ENCODE measurements at regions not wholly inside any gene's neighbourhood (a gene's known extent, or its start where the extent isn't known, plus 50 kb on each side); places are given as distances from the start of the nearest gene placed in this dataset.

- DNase-seq, result no peak
- no peak for ATAC-seq
- TF ChIP-seq CTCF (IDR thresholded peaks at IDR 0.05), result no peak
- Histone ChIP-seq H3K27me3 (ENCODE audit: insufficient read depth in 3 of 3, low read length in 2 of 3) (peaks cover 0 to 11% (median 0%) of the 10 kb centered on the region in 3 donors), H3K27ac (no peak overlapping the region), H3K36me3 (ENCODE audit: insufficient read depth in 1 of 2, low read depth in 1 of 2) (no peaks in the 10 kb centered on the region), H3K4me1 (no peaks in the 10 kb centered on the region), H3K9me3 (no peaks in the 10 kb centered on the region), H3K4me3 (no peak overlapping the region)
- WGBS, 3 donors, result 54 to 59% (median 58%) methylated on average over 9 of the region's 9 CpGs
- intact Hi-C loops (cut with DNase I), result no loop called here
Observed at GRCh38 chr2:23306401-23306800, 78.6 kb upstream of the KLHL29 start.

GRCh38 chr2:23311186-23311585, 73.8 kb upstream of the KLHL29 start:
- Histone ChIP-seq H3K36me3 (ENCODE audit: insufficient read depth in 1 of 2, low read depth in 1 of 2) (no peaks in the 10 kb centered on the region), H3K27me3 (ENCODE audit: insufficient read depth in 3 of 3, low read length in 2 of 3) (no peaks in the 10 kb centered on the region), H3K9me3 (no peaks in the 10 kb centered on the region), H3K4me1 (no peaks in the 10 kb centered on the region), H3K4me3 (no peak overlapping the region), H3K27ac (no peak overlapping the region)
- no peak for DNase-seq
- TF ChIP-seq CTCF (IDR thresholded peaks at IDR 0.05), result no peak
- WGBS, 3 donors, result 68 to 77% (median 72%) methylated on average over 1 of the region's 1 CpG
- intact Hi-C loops (cut with DNase I), result no loop called here
- no peak for ATAC-seq

- Histone ChIP-seq H3K9me3 (no peaks in the 10 kb centered on the region), H3K4me1 (no peaks in the 10 kb centered on the region), H3K36me3 (ENCODE audit: insufficient read depth in 1 of 2, low read depth in 1 of 2) (no peaks in the 10 kb centered on the region), H3K4me3 (no peak overlapping the region), H3K27ac (no peak overlapping the region), H3K27me3 (ENCODE audit: insufficient read depth in 3 of 3, low read length in 2 of 3) (no peaks in the 10 kb centered on the region)
- TF ChIP-seq CTCF (IDR thresholded peaks at IDR 0.05), result peak; percentile 28
- intact Hi-C loops (cut with DNase I), result no loop called here
- DNase-seq, result no peak
- 53 to 59% (median 56%) methylated on average over 10 of the region's 10 CpGs for WGBS, 3 donors
- ATAC-seq, result no peak
Observed at GRCh38 chr2:23312996-23313606, 71.9 kb upstream of the KLHL29 start.

- 95 to 97% (median 96%) methylated on average over 3 of the region's 3 CpGs for WGBS, 3 donors
- no peaks in the 10 kb centered on the region for H3K36me3 ChIP-seq (ENCODE audit: insufficient read depth in 1 of 2, low read depth in 1 of 2)
- H3K4me1 ChIP-seq, result no peaks in the 10 kb centered on the region
- intact Hi-C loops (cut with DNase I), result no loop called here
- ATAC-seq (no peak), DNase-seq (no peak)
- H3K27me3 ChIP-seq (ENCODE audit: insufficient read depth in 3 of 3, low read length in 2 of 3), result no peaks in the 10 kb centered on the region
- no peaks in the 10 kb centered on the region for H3K9me3 ChIP-seq
- no peak for TF ChIP-seq CTCF (IDR thresholded peaks at IDR 0.05)
- H3K4me3 ChIP-seq, result no peak overlapping the region
- no peak overlapping the region for H3K27ac ChIP-seq
Observed at GRCh38 chr2:23314687-23315086, 70.3 kb upstream of the KLHL29 start.

GRCh38 chr2:23320058-23320457, 64.9 kb upstream of the KLHL29 start:
- intact Hi-C loops (cut with DNase I), result no loop called here
- Histone ChIP-seq H3K27me3 (ENCODE audit: insufficient read depth in 3 of 3, low read length in 2 of 3) (no peaks in the 10 kb centered on the region), H3K27ac (no peak overlapping the region), H3K36me3 (ENCODE audit: insufficient read depth in 1 of 2, low read depth in 1 of 2) (no peaks in the 10 kb centered on the region), H3K9me3 (no peaks in the 10 kb centered on the region), H3K4me3 (no peak overlapping the region), H3K4me1 (no peaks in the 10 kb centered on the region)
- 69 to 78% (median 69%) methylated on average over 7 to 8 of the region's 8 CpGs for WGBS, 3 donors
- no peak for ATAC-seq
- no peak for DNase-seq
- TF ChIP-seq CTCF (IDR thresholded peaks at IDR 0.05), result no peak

Data from psoas muscle (tissue), 7 donors.